ENCODE measurements at regions not wholly inside any gene's neighbourhood (a gene's known extent, or its start where the extent isn't known, plus 50 kb on each side); places are given as distances from the start of the nearest gene placed in this dataset.

GRCh38 chr3:117885011-117885441, 1149.6 kb downstream of the IGSF11 start:
- no peak for DNase-seq (ENCODE audit: low spot score)
- TF ChIP-seq CTCF (IDR thresholded peaks at IDR 0.05): no peak
- Histone ChIP-seq H3K4me3 (no peak overlapping the region), H3K27ac (no peak overlapping the region)

GRCh38 chr3:117886147-117886546, 1148.5 kb downstream of the IGSF11 start:
- DNase-seq (ENCODE audit: low spot score): no peak
- Histone ChIP-seq H3K4me3 (no peak overlapping the region), H3K27ac (no peak overlapping the region)
- no peak for TF ChIP-seq CTCF (IDR thresholded peaks at IDR 0.05)

- TF ChIP-seq CTCF (IDR thresholded peaks at IDR 0.05): no peak
- H3K27ac ChIP-seq: no peak overlapping the region
These were observed 1147.6 kb downstream of the IGSF11 start for GRCh38 chr3:117887031-117887430.

GRCh38 chr3:117887901-117888300, 1146.7 kb downstream of the IGSF11 start:
- no peak for TF ChIP-seq CTCF (IDR thresholded peaks at IDR 0.05)
- Histone ChIP-seq H3K4me3 (no peak overlapping the region), H3K27ac (no peak overlapping the region)
- no peak for DNase-seq (ENCODE audit: low spot score)

More at GRCh38 chr3:117887031-117887430, 1147.6 kb downstream of the IGSF11 start:
- H3K4me3 ChIP-seq: no peak overlapping the region
- DNase-seq (ENCODE audit: low spot score): no peak

GRCh38 chr3:117892431-117892841, 1142.2 kb downstream of the IGSF11 start:
- Histone ChIP-seq H3K4me3 (no peak overlapping the region), H3K27ac (no peak overlapping the region)
- DNase-seq (ENCODE audit: low spot score): no peak
- TF ChIP-seq CTCF (IDR thresholded peaks at IDR 0.05): no peak

- Histone ChIP-seq H3K27ac (no peak overlapping the region), H3K4me3 (no peak overlapping the region)
- DNase-seq (ENCODE audit: low spot score): no peak
- no peak for TF ChIP-seq CTCF (IDR thresholded peaks at IDR 0.05)
These were observed 1141.6 kb downstream of the IGSF11 start for GRCh38 chr3:117893001-117893400.

GRCh38 chr3:117893638-117894037, 1141.0 kb downstream of the IGSF11 start:
- TF ChIP-seq CTCF (IDR thresholded peaks at IDR 0.05): no peak

More at GRCh38 chr3:117893638-117894037, 1141.0 kb downstream of the IGSF11 start:
- DNase-seq (ENCODE audit: low spot score): no peak
- Histone ChIP-seq H3K4me3 (no peak overlapping the region), H3K27ac (no peak overlapping the region)

Data from coronary artery (tissue), 2 donors.